A204.1 (cell line): ENCODE measurements at regions not wholly inside any gene's neighbourhood (a gene's known extent, or its start where the extent isn't known, plus 50 kb on each side); places are given as distances from the start of the nearest gene placed in this dataset.
A peak's percentile ranks its signal among the peaks of the same experiment; 100 is the strongest.

Source experiments
- FAIRE-seq: peaks from 2 replicates; lab custom pipeline; 2012; peaks lifted over from hg19 to GRCh38; lab: Jason Lieb, UNC

DNA sequence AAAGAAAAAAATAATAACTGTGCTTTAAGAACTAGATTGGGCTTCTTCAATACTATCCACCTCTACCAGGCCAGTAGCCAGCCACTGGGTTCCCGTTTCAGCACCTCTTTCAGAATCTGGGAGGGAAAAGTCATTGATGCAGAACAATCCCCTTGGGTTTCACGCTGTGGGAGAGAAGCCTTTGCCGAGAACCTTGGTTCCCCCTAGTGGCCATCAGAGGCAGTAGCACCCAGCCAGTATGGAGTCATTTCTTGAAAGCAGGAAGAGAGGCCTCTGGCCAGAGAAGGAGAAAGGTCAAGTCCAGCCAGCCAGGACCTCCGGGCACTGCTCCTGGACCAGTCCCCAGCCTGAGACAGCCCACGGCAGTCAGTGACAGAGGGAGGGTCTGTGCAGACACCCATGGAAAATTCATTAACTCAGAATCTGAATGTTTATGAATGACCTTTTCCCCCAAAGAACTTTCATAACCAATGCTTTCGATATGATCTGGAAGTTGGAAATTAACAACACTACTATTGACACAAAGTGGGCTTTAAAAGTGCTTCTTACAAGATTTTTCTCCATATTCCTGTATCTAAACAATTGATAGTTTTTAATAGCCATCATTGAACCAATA, 51.2 kb upstream of the CDH5 start:
- peak; percentile 43 for FAIRE-seq

- no peak for FAIRE-seq
Measured at GRCh38 chr16:66311306-66311705, 55.2 kb upstream of the CDH5 start.

GRCh38 chr16:66309215-66309807, 57.2 kb upstream of the CDH5 start:
- no peak for FAIRE-seq

DNA sequence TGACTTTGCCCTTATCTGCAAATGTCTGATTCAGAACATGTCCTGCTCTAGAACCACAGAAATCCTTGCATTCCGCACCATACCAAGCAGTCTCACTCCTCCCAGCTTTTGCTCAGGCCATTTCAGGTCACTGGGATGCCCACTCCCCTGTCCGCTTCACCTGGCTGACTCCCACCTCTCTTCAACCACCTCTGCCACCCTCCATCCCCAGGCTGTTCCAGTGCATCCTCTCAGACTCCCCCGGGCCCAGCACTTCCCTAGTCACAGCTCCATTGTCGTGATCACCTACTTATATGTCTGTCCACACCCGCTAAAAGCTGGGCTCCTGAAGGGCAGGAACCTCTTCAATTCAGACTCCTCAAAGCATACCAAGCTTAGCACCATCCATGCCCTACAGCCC, 58.4 kb upstream of the CDH5 start:
- no peak for FAIRE-seq

DNA sequence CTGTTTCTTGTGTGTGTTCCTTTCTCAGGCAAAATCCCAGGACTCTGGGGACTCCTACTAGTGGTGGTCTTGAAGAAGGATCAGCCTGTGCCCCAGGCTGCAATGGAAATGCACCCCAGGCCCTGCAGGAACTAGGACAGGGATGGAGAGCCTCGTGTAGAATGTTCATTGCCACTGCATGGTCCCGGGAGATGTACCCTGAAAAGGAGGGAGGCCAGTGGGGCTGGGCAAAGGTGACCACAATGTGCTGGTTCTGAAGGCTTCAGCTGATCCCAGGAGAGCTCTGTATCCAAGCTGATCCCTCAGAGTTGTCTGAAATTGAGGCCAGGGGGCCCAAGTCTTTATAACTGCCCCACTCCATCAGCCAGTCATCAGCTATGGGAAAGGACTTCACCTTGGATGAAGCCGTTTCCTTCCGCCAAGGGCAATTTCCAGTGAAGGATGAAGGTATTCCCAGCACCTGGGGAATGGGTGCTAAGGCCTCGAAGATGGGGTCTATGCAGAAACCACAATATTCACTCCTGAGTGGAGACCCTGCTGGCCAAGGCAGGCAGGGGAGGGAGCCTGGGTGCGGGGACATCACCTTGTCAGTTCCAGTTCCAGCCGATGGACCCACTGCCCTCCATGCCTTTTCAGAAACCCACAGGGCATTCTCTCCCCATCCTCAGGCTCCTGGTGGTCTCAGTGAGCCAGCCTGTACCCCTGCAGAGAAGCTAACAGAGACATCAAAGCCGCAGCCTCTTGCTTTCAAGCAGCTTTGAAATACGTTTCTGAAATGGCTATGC, 59.9 kb upstream of the CDH5 start:
- no peak for FAIRE-seq

DNA sequence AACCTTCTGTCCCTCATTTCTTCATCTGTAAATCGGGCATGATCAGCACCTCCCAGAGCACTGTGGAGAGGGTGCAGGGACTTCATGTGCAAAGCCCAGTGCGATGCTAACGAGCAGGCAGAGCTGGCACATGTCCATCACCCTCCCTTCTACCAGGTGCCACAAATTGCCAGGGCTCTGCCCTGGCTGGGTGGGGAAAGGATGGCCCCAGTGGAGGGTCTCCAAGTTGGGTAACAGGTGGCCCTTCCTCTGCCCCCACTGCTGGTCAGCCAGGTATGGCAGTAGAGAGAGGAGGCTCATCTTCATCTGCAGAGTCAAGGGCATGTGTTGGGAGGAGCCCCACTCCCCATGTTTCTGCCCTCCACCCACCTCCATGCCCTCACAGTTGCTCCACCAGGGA, 61.5 kb upstream of the CDH5 start:
- no peak for FAIRE-seq

DNA sequence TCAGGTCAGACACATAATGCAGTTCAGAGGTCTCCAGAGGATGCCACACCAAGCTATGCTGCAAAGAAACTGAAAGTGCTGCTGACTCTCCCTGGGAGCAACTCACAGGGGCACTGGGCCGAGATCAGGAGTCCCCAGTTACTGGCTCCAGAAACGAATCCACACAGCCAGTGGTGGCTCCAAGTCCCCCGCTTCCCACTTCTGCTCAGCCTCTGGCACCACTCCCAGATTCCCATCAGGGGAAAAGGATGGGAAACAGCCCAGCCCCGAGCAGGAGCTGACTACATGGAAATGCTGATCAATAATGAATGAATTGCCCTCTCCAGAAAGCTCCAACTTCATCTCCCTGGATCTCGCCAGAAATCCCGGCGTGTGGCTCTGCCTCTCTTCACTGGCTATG, 62.3 kb upstream of the CDH5 start:
- FAIRE-seq = no peak

DNA sequence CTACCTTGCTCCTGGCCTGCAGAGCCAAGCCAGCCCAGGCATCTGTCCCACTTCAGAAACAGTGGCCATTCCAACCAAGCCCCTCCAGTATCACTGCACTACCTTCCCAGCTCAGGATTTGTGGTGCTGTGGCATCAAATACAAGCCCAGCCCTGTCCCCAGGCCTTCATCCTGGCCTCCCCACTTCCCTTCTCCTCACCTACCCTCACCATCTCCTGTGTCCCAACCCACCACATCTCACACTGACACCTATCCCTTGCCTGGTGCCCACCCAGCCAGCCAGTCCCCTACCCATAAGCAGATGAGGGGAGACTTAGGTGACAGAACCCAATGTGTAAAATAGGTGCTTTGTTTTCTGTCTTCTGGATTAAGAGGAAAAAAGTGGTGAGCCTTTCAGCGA, 66.0 kb upstream of the CDH5 start:
- no peak for FAIRE-seq

- no peak for FAIRE-seq
Measured at GRCh38 chr16:66300037-66300436, 66.5 kb upstream of the CDH5 start.

- no peak for FAIRE-seq
Measured at GRCh38 chr16:66299349-66299748, 67.1 kb upstream of the CDH5 start.

- no peak for FAIRE-seq
Measured at GRCh38 chr16:66298571-66299120, 67.8 kb upstream of the CDH5 start.

GRCh38 chr16:66298006-66298405, 68.5 kb upstream of the CDH5 start:
- FAIRE-seq = no peak

GRCh38 chr16:66296591-66296990, 69.9 kb upstream of the CDH5 start:
- FAIRE-seq = no peak

GRCh38 chr16:66295761-66296546, 70.5 kb upstream of the CDH5 start:
- no peak for FAIRE-seq

GRCh38 chr16:66295213-66295612, 71.3 kb upstream of the CDH5 start:
- no peak for FAIRE-seq

DNA sequence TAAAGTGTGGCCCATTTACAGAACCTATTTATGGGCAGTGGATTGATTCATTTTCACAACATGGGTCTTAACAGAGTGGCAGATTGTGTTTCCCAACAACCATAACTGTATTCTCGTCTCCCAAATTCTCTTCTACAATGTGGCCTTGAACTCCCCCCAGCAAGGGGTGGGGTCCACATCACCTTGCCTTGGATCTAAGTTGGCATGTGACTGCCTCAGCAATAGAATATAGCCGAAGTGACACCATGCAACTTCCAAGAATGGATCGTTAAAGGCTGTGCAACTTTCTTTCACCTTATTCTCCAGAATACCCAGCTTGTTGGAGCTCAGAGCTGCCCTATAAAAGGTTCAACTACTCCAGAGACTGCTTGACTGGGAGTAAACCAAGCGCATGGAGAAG, 72.0 kb upstream of the CDH5 start:
- FAIRE-seq = no peak

DNA sequence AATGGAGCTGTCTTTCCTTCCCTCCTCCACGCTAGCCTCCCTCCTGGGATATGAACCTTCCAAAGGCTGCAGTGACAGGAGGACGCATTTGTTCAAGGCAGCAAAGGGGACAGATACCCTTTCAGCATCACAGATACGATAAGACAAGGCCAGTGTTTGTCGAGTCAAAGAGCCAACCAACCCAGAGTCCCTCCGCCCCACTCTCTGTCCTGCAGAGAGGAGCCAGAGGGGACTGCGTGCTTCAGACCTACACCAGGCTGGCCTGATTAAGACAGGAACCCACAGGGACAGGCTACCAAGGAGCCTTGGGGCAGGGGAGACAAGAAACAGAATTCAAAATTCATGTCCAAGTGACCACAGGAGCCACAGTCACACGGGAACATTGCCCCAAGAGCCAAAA, 72.6 kb upstream of the CDH5 start:
- no peak for FAIRE-seq

- no peak for FAIRE-seq
Measured at GRCh38 chr16:66293207-66293735, 73.2 kb upstream of the CDH5 start.

GRCh38 chr16:66292241-66292935, 74.1 kb upstream of the CDH5 start:
- no peak for FAIRE-seq

DNA sequence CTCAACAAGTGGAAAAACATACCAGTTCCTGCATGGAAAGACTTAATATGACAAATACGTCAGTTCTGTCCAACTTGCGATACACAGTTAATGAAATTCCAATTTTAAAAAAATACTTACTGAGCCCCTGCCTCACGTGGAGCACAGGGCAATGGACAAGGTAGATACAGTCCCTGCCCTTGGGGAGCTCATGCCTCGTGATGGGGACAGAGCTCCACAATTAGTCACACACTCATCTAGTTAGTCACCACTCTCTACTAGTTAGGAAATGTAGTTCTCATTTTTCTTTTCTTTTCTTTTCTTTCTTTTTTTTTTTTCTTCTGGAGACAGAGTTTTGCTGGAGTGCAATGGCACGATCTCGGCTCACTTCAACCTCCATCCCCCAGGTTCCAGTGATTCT, 74.7 kb upstream of the CDH5 start:
- no peak for FAIRE-seq

DNA sequence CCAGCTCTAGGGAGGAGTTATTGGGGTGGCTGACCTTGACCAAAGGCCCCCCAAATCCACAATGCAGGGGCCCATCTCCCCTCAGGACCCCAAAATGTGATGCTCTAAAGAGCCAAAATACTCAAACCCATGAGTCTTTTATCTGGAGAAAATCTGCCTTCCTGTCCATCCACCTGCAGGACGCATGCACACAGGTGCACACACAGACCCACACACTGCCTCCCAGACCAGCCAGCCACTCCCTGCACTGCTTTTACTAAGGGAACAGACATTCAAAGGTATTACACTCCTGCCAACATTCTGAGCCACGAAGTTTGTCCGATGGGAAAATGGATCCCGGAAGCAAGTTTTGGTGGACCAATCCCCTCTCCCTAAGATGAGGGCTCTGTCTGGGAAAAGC, 76.1 kb upstream of the CDH5 start:
- FAIRE-seq = no peak

- no peak for FAIRE-seq
Measured at GRCh38 chr16:66289986-66290385, 76.5 kb upstream of the CDH5 start.
